Upper lobe of right lung (tissue), 1 donor: ENCODE measurements at regions not wholly inside any gene's neighbourhood (a gene's known extent, or its start where the extent isn't known, plus 50 kb on each side); places are given as distances from the start of the nearest gene placed in this dataset.

ENCODE experiments used
- ATAC-seq: fragments of 200-7000 bp; cut with Tn5 transposase; one replicate; pipeline ENCODE4 v1.9.1; 2020; ENCODE audit warnings: mild to moderate bottlenecking, moderate library complexity
- DNase-seq: peaks from one replicate; pipeline ENCODE4 v3.0.0-alpha.2; 2020
- H3K27ac ChIP-seq: fragments of 200-600 bp; one replicate; pipeline ENCODE4 v1.8.0; 2022
- H3K27me3 ChIP-seq: fragments of 200-600 bp; one replicate; pipeline ENCODE4 v1.8.0; 2022; ENCODE audit warnings: mild to moderate bottlenecking
- H3K36me3 ChIP-seq: fragments of 200-600 bp; one replicate; pipeline ENCODE4 v1.8.0; 2022
- H3K4me1 ChIP-seq: fragments of 200-600 bp; one replicate; pipeline ENCODE4 v1.8.0; 2022
- H3K4me3 ChIP-seq: fragments of 200-600 bp; one replicate; pipeline ENCODE4 v1.8.0; 2022; ENCODE audit warnings: mild to moderate bottlenecking
- H3K9me3 ChIP-seq: fragments of 200-600 bp; one replicate; pipeline ENCODE4 v1.8.0; 2022
- CTCF ChIP-seq: fragments of 200-600 bp; IDR thresholded peaks from one replicate; pipeline ENCODE4 v1.8.0; 2022; ENCODE audit warnings: antibody characterized with exemption
- intact Hi-C: fragments of 100-400 bp; cut with DNase I; formaldehyde crosslinking; loops from one replicate; pipeline ENCODE4 v1.11.0; 2022
- donor health status: DM: no; HTN: yes; CAD: no; lungs with severe emphysema.

GRCh38 chr13:107733276-107733675 is 482.1 kb downstream of the LIG4 start:
- DNase-seq, result no peak
- H3K36me3 ChIP-seq, result no peaks in the 10 kb centered on the region
- no peaks in the 10 kb centered on the region for H3K9me3 ChIP-seq
- no peak for ATAC-seq
- no peak overlapping the region for H3K27ac ChIP-seq
- TF ChIP-seq CTCF, result no peak
- H3K27me3 ChIP-seq, result no peaks in the 10 kb centered on the region
- intact Hi-C loops, result no loop called here
- no peak overlapping the region for H3K4me3 ChIP-seq
- no peaks in the 10 kb centered on the region for H3K4me1 ChIP-seq

DNA sequence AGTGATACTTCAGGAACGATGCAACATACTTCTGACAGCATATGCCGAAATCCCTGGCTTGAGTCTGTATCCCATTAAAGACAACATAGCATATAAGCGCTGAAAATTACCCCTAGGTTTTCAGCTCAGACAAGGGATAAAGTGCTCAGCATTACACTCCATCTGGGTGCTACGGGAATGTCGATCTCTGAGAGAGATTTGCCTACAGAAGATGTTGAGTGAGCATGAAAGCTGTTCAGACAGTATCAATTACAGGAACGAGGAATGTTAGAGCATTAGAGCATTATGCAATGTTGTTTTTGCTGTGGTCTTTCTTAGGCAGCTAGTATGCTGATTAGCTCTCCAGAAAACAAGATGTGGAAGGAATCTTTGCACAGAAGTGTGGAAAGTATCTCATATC is 484.5 kb downstream of the LIG4 start:
- intact Hi-C loops, result no loop called here
- Histone ChIP-seq H3K4me3 (no peak overlapping the region), H3K27ac (no peak overlapping the region), H3K27me3 (no peaks in the 10 kb centered on the region), H3K4me1 (no peaks in the 10 kb centered on the region), H3K9me3 (no peaks in the 10 kb centered on the region), H3K36me3 (no peaks in the 10 kb centered on the region)
- TF ChIP-seq CTCF, result no peak
- no peak for ATAC-seq
- DNase-seq, result no peak

DNA sequence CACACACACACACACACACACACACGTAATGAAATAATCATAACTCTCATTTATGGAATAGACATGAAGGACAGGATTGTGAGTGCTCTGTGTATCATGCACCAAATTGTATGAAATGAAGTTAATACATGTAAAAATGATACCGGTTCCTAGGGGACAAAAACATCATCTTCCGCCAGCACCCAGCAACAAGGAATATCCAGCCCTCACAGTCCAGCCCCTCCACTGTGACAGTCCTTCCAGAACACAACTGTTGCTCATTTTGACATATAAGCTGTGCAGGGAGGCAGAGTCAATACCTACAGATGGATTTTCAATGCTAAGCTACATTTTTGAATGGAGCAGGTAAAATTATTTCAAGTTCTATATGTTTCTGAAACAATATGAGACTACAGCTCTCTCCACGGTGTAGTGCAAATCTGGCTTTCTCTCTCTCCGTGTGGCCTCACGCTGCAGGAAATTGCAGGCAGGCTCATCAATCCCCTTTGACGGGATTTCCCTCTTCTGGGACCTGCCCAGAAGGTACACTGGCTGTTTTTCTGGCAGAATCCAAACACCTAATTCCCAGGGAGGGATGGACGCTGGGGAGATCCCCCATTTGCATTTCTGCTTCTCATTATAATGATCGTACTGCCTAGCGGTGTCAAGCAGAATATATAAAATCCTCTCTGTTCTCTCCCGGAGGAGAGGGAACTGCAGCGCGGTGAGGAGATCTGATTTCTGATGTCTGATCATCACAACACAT is 494.0 kb downstream of the LIG4 start:
- no peaks in the 10 kb centered on the region for H3K36me3 ChIP-seq
- H3K27ac ChIP-seq, result no peak overlapping the region
- H3K4me3 ChIP-seq, result no peak overlapping the region
- DNase-seq (no peak), ATAC-seq (no peak)
- no peaks in the 10 kb centered on the region for H3K27me3 ChIP-seq
- no peaks in the 10 kb centered on the region for H3K4me1 ChIP-seq
- H3K9me3 ChIP-seq, result no peaks in the 10 kb centered on the region
- no peak for TF ChIP-seq CTCF
- intact Hi-C loops, result no loop called here

- ATAC-seq (no peak), DNase-seq (no peak)
- intact Hi-C loops, result no loop called here
- Histone ChIP-seq H3K36me3 (no peaks in the 10 kb centered on the region), H3K27ac (no peak overlapping the region), H3K9me3 (no peaks in the 10 kb centered on the region), H3K27me3 (no peaks in the 10 kb centered on the region), H3K4me1 (no peaks in the 10 kb centered on the region), H3K4me3 (no peak overlapping the region)
- no peak for TF ChIP-seq CTCF
These were observed 498.6 kb downstream of the LIG4 start for GRCh38 chr13:107716741-107717140.

DNA sequence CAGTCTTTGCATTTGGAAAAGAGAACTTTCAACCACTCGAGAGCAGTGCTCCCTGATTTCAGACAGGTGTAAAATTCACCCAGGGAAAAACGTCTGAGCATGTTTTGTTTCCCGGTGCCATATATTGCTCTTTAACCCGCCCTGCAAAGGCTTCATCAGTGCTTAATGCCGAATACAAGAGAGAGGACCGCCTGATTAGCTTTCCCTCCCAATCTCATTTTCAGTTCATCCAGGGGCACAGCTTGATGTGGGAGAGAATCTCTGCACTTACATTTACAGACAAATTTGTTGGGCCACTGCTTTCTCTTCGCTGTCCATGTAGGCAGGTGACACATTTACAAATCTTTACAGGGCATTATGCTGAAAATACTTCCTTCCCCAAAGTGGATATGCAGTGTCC is 499.1 kb downstream of the LIG4 start:
- intact Hi-C loops, result no loop called here
- no peaks in the 10 kb centered on the region for H3K27me3 ChIP-seq
- no peak for TF ChIP-seq CTCF
- H3K4me1 ChIP-seq, result no peaks in the 10 kb centered on the region
- ATAC-seq (no peak), DNase-seq (no peak)
- no peaks in the 10 kb centered on the region for H3K9me3 ChIP-seq
- H3K27ac ChIP-seq, result no peak overlapping the region
- no peak overlapping the region for H3K4me3 ChIP-seq
- no peaks in the 10 kb centered on the region for H3K36me3 ChIP-seq

DNA sequence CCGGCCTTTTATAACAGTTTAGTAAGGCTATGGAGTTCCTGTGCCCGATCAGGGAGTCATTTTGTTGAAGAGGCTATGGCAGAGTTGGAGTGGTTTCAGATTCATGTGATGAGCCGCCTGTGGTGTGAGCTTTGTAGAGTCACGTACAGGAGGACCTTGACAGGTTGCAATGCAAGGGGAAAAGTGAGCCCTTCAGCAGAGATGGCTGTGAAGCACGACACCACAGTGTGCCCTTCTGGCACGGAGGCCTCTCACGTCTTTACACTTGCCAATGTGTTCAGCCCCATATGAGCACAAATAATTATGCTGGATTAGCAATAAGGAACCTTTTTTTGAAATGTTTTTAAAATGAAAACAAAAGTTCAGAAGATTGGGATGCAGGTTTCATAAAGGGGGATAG is 499.8 kb downstream of the LIG4 start:
- Histone ChIP-seq H3K27ac (no peak overlapping the region), H3K4me1 (no peaks in the 10 kb centered on the region), H3K36me3 (no peaks in the 10 kb centered on the region), H3K9me3 (no peaks in the 10 kb centered on the region), H3K27me3 (no peaks in the 10 kb centered on the region), H3K4me3 (no peak overlapping the region)
- DNase-seq, result no peak
- no peak for TF ChIP-seq CTCF
- intact Hi-C loops, result no loop called here
- ATAC-seq, result no peak
